ENCODE measurements at regions not wholly inside any gene's neighbourhood (a gene's known extent, or its start where the extent isn't known, plus 50 kb on each side); places are given as distances from the start of the nearest gene placed in this dataset.

GRCh38 chr12:91356405-91356804 is 173.8 kb upstream of the DCN start:
- TF ChIP-seq CTCF (IDR thresholded peaks at IDR 0.05) (no peak), POLR2A (IDR thresholded peaks at IDR 0.05) (no peak)

Measured in right lobe of liver (tissue), 4 donors.